ENCODE measurements at regions not wholly inside any gene's neighbourhood (a gene's known extent, or its start where the extent isn't known, plus 50 kb on each side); places are given as distances from the start of the nearest gene placed in this dataset.
"Not testable (repeated sequence)": the region's sequence is repeated elsewhere in the genome, so short reads cannot be mapped to it uniquely, and the experiment has no call there.

DNA sequence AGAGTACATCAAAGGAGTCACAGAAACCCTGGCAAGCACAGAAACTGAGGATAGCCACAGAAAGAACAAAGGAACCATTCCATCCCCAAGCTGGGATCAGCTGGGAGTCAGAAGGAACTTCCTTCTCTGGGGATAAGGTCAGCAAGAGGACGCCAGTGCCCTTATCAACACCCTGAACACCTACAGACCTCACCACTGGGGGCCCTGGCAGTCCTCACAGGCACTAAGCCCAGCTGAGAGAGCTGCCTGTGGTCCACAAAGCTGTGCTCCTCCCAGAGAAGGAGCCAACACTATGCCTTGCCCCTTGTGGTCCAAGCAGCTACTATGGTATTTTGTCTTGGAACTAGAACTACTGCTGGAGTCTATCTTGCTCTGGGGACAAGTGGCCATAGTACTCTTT is 171.1 kb upstream of the CCDC196 start:
- Histone ChIP-seq H3K4me1 (no peaks in the 10 kb centered on the region), H3K4me3 (no peak overlapping the region), H3K27ac (no peak overlapping the region), H3K36me3 (no peaks in the 10 kb centered on the region), H3K9me3 (no peaks in the 10 kb centered on the region), H3K27me3 (no peaks in the 10 kb centered on the region)
- DNase-seq: no peak
- TF ChIP-seq POLR2A (IDR thresholded peaks at IDR 0.05): no peak
- TF ChIP-seq, protein P1, sequence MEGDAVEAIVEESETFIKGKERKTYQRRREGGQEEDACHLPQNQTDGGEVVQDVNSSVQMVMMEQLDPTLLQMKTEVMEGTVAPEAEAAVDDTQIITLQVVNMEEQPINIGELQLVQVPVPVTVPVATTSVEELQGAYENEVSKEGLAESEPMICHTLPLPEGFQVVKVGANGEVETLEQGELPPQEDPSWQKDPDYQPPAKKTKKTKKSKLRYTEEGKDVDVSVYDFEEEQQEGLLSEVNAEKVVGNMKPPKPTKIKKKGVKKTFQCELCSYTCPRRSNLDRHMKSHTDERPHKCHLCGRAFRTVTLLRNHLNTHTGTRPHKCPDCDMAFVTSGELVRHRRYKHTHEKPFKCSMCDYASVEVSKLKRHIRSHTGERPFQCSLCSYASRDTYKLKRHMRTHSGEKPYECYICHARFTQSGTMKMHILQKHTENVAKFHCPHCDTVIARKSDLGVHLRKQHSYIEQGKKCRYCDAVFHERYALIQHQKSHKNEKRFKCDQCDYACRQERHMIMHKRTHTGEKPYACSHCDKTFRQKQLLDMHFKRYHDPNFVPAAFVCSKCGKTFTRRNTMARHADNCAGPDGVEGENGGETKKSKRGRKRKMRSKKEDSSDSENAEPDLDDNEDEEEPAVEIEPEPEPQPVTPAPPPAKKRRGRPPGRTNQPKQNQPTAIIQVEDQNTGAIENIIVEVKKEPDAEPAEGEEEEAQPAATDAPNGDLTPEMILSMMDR (IDR thresholded peaks at IDR 0.05): no peak

DNA sequence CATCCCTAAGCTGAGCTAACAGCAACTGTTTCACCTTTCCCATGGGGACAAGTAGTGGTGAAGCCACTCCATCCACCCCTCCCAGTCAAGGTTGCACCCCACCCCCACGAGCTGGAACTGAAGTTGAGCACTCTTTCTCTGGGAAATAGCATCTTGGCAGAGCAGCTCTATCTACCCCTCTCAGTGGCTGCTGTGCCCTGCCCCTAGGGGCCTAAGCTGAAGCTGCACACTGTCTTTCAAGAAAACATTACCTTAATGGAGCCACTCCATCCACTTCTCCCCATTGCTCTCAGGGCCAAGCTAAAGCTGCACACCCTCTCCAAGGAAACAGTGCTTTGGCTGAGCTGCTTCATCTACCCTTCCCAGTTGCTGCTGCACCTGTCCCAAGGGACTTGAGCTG is 170.6 kb upstream of the CCDC196 start:
- Histone ChIP-seq H3K36me3 (no peaks in the 10 kb centered on the region), H3K4me1 (no peaks in the 10 kb centered on the region), H3K4me3 (no peak overlapping the region), H3K27me3 (no peaks in the 10 kb centered on the region), H3K27ac (no peak overlapping the region), H3K9me3 (no peaks in the 10 kb centered on the region)
- DNase-seq: no peak
- no peak for TF ChIP-seq POLR2A (IDR thresholded peaks at IDR 0.05)

DNA sequence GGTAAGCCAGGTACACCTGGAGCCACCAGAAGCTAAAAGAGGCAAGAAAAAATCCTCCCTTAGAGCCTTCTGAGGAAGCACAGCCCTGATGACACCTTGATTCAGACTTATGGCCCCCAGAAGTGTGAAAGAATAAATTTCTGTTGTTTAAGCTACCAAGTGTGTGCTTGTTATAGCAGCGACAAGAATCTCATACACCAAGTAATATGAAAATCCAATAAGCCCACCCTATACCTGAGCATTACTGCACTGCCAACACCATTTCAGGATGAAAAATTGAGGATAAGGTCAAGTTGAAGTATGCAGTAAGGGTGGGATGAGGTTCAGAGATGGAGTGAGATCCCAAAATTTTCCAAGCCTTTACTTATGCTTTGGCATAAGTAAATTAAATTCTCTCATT is 163.6 kb upstream of the CCDC196 start:
- H3K27ac ChIP-seq: no peak overlapping the region
- H3K9me3 ChIP-seq: no peaks in the 10 kb centered on the region
- TF ChIP-seq POLR2A (IDR thresholded peaks at IDR 0.05): no peak
- TF ChIP-seq, protein P1 (IDR thresholded peaks at IDR 0.05): no peak
- DNase-seq: no peak
- H3K4me3 ChIP-seq: no peak overlapping the region
- no peaks in the 10 kb centered on the region for H3K4me1 ChIP-seq
- no peaks in the 10 kb centered on the region for H3K36me3 ChIP-seq
- H3K27me3 ChIP-seq: no peaks in the 10 kb centered on the region

DNA sequence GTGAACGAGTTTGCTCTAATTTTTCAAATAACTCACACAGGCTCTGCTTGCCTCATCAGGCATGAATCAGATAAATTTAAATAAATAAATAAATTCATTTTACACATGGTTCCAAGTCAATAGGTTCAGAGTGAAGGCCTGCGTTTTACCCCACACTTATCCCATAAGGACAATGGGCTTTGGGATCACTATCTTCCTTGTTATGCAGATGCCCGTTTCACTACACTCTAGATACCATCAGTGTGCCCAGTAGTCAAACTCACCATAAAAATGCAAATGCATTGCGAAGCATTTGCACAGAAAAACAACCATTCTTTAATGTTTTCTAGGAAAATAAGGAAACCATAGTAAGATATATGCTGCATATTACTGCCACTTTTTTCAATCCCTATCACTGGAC is 155.9 kb upstream of the CCDC196 start:
- DNase-seq: no peak
- H3K27me3 ChIP-seq: no peaks in the 10 kb centered on the region
- H3K4me1 ChIP-seq: no peaks in the 10 kb centered on the region
- H3K27ac ChIP-seq: no peak overlapping the region
- no peaks in the 10 kb centered on the region for H3K9me3 ChIP-seq
- TF ChIP-seq, protein P1 (IDR thresholded peaks at IDR 0.05): no peak
- no peak for TF ChIP-seq POLR2A (IDR thresholded peaks at IDR 0.05)
- no peak overlapping the region for H3K4me3 ChIP-seq
- H3K36me3 ChIP-seq: no peaks in the 10 kb centered on the region

DNA sequence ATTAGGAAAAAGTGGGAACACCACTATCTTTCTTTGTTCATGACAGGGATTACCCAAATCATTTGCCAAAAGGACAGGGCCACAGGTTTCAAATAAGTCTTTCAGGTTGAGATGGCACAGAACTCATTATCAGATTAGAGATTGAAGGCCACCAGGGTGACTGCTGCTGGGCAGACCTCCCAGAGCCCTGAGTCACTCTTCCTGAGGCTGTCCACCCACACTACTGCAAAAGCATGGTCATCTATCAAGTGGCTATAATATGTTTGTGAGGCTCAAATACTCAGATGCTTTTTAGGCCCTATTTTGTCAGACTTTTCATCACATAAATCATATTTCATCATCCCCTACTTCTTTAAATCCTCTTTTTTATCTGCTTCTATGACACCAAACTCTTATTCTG is 155.3 kb upstream of the CCDC196 start:
- no peak for DNase-seq
- Histone ChIP-seq H3K4me1 (no peaks in the 10 kb centered on the region), H3K36me3 (no peaks in the 10 kb centered on the region), H3K27ac (no peak overlapping the region), H3K4me3 (no peak overlapping the region), H3K9me3 (no peaks in the 10 kb centered on the region), H3K27me3 (no peaks in the 10 kb centered on the region)
- TF ChIP-seq, protein P1 (IDR thresholded peaks at IDR 0.05): no peak
- no peak for TF ChIP-seq POLR2A (IDR thresholded peaks at IDR 0.05)

DNA sequence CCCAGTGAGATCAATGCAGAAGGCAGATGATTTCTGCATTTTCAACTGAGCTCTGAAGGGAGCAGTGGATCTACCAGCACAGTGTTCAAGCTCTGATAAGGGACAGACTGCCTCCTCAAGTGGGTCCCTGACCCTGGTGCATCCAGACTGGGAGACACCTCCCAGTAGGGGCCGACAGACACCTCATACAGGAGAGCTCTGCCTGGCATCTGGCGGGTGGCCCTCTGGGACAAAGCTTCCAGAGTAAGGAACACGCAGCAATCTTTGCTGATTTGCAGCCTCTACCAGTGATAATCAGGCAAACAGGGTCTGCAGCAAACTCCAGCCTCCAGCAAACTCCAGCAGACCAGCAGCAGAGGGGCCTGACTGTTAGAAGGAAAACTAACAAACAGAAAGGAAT is 152.9 kb upstream of the CCDC196 start:
- H3K27me3 ChIP-seq, H3K4me1 ChIP-seq, H3K9me3 ChIP-seq, H3K36me3 ChIP-seq, H3K27ac ChIP-seq, H3K4me3 ChIP-seq, DNase-seq: not testable (repeated sequence)

DNA sequence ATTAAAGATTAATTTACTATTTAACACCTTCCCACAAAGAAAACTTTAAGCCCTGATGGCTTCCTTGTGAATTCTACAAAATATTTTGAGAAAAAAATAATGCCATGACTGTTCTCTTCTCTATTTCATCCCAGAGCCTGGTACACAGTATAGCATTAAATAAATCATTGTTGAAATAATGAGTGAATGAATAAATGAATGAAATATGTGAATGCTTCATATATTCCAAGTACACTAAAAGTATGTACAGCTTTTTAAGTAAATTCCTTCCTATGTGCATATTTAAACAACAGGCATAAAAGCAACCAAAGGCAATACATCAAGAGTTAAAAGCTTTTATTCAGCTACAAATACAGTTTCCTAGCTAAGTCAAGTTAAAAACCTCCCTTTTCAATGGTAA is 144.9 kb upstream of the CCDC196 start:
- TF ChIP-seq, protein P1 (IDR thresholded peaks at IDR 0.05): no peak
- TF ChIP-seq POLR2A (IDR thresholded peaks at IDR 0.05): no peak
- no peak for DNase-seq
- Histone ChIP-seq H3K36me3 (no peaks in the 10 kb centered on the region), H3K27ac (no peak overlapping the region), H3K27me3 (no peaks in the 10 kb centered on the region), H3K4me1 (no peaks in the 10 kb centered on the region), H3K4me3 (no peak overlapping the region), H3K9me3 (no peaks in the 10 kb centered on the region)

Data from Peyer's patch (tissue), 4 donors.